Mesenchymal stem cell (in vitro differentiated cells and primary cell): ENCODE measurements at regions not wholly inside any gene's neighbourhood (a gene's known extent, or its start where the extent isn't known, plus 50 kb on each side); places are given as distances from the start of the nearest gene placed in this dataset.

Experiments
- DNase-seq: peaks from one replicate; pipeline ENCODE4 v3.0.0-alpha.2; 2013
- H2AFZ ChIP-seq: one replicate; pipeline ENCODE4 v1.6.1; 2013; ENCODE audit warnings: low read depth, mild to moderate bottlenecking, control low read depth, inconsistent platforms, low read length, moderate library complexity
- H2AK5ac ChIP-seq: 2 replicates; pipeline ENCODE4 v1.6.1; 2013; ENCODE audit warnings: low read length, moderate library complexity, mild to moderate bottlenecking, inconsistent platforms; ENCODE audit not compliant: severe bottlenecking
- H2BK120ac ChIP-seq: one replicate; pipeline ENCODE4 v1.6.1; 2013; ENCODE audit warnings: low read depth, mild to moderate bottlenecking, inconsistent platforms, low read length, moderate library complexity
- H2BK12ac ChIP-seq, 2 experiments: one replicate each; pipeline ENCODE4 v1.6.1; 2013; ENCODE audit warnings: inconsistent platforms in 2 of 2, low read length in 2 of 2, mild to moderate bottlenecking in 2 of 2, moderate library complexity in 2 of 2, control low read depth in 1 of 2
- H2BK15ac ChIP-seq: one replicate; pipeline ENCODE4 v1.6.1; 2013; ENCODE audit warnings: mild to moderate bottlenecking, low read depth, inconsistent platforms; ENCODE audit not compliant: poor library complexity, severe bottlenecking
- H2BK5ac ChIP-seq: 2 replicates; pipeline ENCODE4 v1.6.1; 2013; ENCODE audit warnings: low read depth, mild to moderate bottlenecking, low read length, control low read depth, inconsistent platforms; ENCODE audit not compliant: poor library complexity, severe bottlenecking
- H3K14ac ChIP-seq, 2 experiments: one replicate each; pipeline ENCODE4 v1.6.1; 2013; ENCODE audit warnings: inconsistent platforms in 2 of 2, low read length in 2 of 2, control low read depth in 1 of 2, mild to moderate bottlenecking in 1 of 2, moderate library complexity in 1 of 2
- H3K18ac ChIP-seq, 2 experiments: one replicate each; pipeline ENCODE4 v1.6.1; 2013; ENCODE audit warnings: inconsistent platforms in 2 of 2, low read length in 2 of 2, control low read depth in 1 of 2, low read depth in 1 of 2, mild to moderate bottlenecking in 1 of 2
- H3K23ac ChIP-seq, 2 experiments: one replicate each; pipeline ENCODE4 v1.6.1; 2013; ENCODE audit warnings: inconsistent platforms in 2 of 2, low read length in 2 of 2, mild to moderate bottlenecking in 2 of 2, moderate library complexity in 2 of 2, control low read depth in 1 of 2
- H3K27ac ChIP-seq: 2 replicates; pipeline ENCODE4 v1.5.1; 2013; ENCODE audit warnings: mild to moderate bottlenecking, moderate library complexity, low read length, control low read depth, inconsistent platforms; ENCODE audit not compliant: poor library complexity, severe bottlenecking
- H3K27me3 ChIP-seq, 2 experiments: 2 replicates each; pipeline versions ENCODE4 v1.6.1 to v1.7.0; 2013; ENCODE audit warnings: low read length in 2 of 2, mild to moderate bottlenecking in 2 of 2, moderate library complexity in 2 of 2, control low read depth in 1 of 2, inconsistent platforms in 1 of 2; ENCODE audit not compliant: control insufficient read depth in 1 of 2, insufficient read depth in 1 of 2
- H3K36me3 ChIP-seq, 2 experiments: 2 replicates each; pipeline versions ENCODE4 v1.6.1 to v1.7.0; 2013; ENCODE audit warnings: low read length in 2 of 2, control low read depth in 1 of 2, inconsistent platforms in 1 of 2, low read depth in 1 of 2, mild to moderate bottlenecking in 1 of 2; ENCODE audit not compliant: insufficient read depth in 2 of 2, control insufficient read depth in 1 of 2
- H3K4ac ChIP-seq, 2 experiments: one replicate each; pipeline ENCODE4 v1.6.1; 2013; ENCODE audit warnings: inconsistent platforms in 2 of 2, low read length in 2 of 2, mild to moderate bottlenecking in 2 of 2, moderate library complexity in 2 of 2, control low read depth in 1 of 2, low read depth in 1 of 2
- H3K4me1 ChIP-seq: 2 replicates; pipeline ENCODE4 v1.6.1; 2013; ENCODE audit warnings: low read depth, low read length, control low read depth; ENCODE audit not compliant: control insufficient read depth, insufficient read depth
- H3K4me2 ChIP-seq: 2 replicates; pipeline ENCODE4 v1.6.1; 2013; ENCODE audit warnings: low read length, mild to moderate bottlenecking, inconsistent platforms; ENCODE audit not compliant: poor library complexity, severe bottlenecking
- H3K4me3 ChIP-seq, 2 experiments: 2 replicates each; pipeline versions ENCODE4 v1.5.1 to v1.7.0; 2013; ENCODE audit warnings: low read length in 2 of 2, mild to moderate bottlenecking in 2 of 2, control low read depth in 1 of 2, low read depth in 1 of 2; ENCODE audit not compliant: insufficient read depth in 1 of 2
- H3K79me1 ChIP-seq: replicated peaks from 2 replicates; pipeline ENCODE4 v1.6.1; 2013; ENCODE audit warnings: mild to moderate bottlenecking, control low read depth, low read length, inconsistent platforms; ENCODE audit not compliant: poor library complexity, severe bottlenecking
- H3K9ac ChIP-seq: 2 replicates; pipeline ENCODE4 v1.7.0; 2013; ENCODE audit warnings: mild to moderate bottlenecking, low read length, moderate library complexity
- H3K9me3 ChIP-seq: 2 replicates; pipeline ENCODE4 v1.7.0; 2013; ENCODE audit warnings: mild to moderate bottlenecking, low read length; ENCODE audit not compliant: control insufficient read depth
- H4K8ac ChIP-seq: one replicate; pipeline ENCODE4 v1.6.1; 2013; ENCODE audit warnings: inconsistent platforms, mild to moderate bottlenecking, low read length, moderate library complexity
- H4K91ac ChIP-seq: one replicate; pipeline ENCODE4 v1.6.1; 2013; ENCODE audit warnings: mild to moderate bottlenecking, low read length, inconsistent platforms
- WGBS: methylation state at CpG from one replicate; pipeline ENCODE4 v1.1.7; 2013; ENCODE audit warnings: mixed read lengths; 5-methylcytosine and 5-hydroxymethylcytosine counted together

DNA sequence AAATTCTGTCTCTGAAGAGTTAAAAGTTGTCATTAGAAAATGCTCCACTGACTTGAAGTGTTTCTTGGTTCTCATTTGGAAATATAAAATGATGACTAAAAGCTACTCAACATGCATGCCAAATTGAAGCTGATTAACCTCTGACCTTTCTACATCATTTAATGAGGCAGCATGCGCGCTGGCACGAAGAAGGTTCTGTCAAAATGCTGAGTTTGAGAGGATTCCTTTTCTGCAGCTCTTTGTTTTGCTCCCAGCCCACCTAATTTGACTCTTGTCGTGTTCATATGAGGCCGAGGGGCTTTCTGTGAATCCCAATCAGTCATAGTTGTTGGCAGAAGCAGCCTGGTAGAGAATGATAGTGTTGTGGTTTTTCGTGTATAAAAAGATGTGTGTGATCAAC, 153.4 kb downstream of the BRMS1L start:
- WGBS: 81% methylated on average over 6 of the region's 6 CpGs
- H3K4me3 ChIP-seq: no peak overlapping the region
- no peak overlapping the region for H2BK15ac ChIP-seq
- H4K8ac ChIP-seq: no peak overlapping the region
- no peaks in the 10 kb centered on the region for H3K79me1 ChIP-seq
- H2BK120ac ChIP-seq: no peak overlapping the region
- no peak overlapping the region for H3K4ac ChIP-seq
- no peak overlapping the region for H3K27ac ChIP-seq
- no peak overlapping the region for H2BK12ac ChIP-seq
- H3K27me3 ChIP-seq: no peaks in the 10 kb centered on the region
- no peak overlapping the region for H3K23ac ChIP-seq
- no peak overlapping the region for H3K14ac ChIP-seq
- H3K9me3 ChIP-seq: no peaks in the 10 kb centered on the region
- H3K36me3 ChIP-seq: no peaks in the 10 kb centered on the region
- H4K91ac ChIP-seq: no peak overlapping the region
- no peaks in the 10 kb centered on the region for H3K4me1 ChIP-seq
- H2BK5ac ChIP-seq: no peak overlapping the region
- no peak overlapping the region for H3K4me2 ChIP-seq
- no peak for DNase-seq
- H3K9ac ChIP-seq: no peak overlapping the region
- no peak overlapping the region for H2AFZ ChIP-seq
- H3K18ac ChIP-seq: no peak overlapping the region
- no peak overlapping the region for H2AK5ac ChIP-seq

- Histone ChIP-seq H3K27me3 (no peaks in the 10 kb centered on the region), H3K36me3 (no peaks in the 10 kb centered on the region), H2AK5ac (no peak overlapping the region), H2BK5ac (no peak overlapping the region), H3K4ac (no peak overlapping the region), H3K4me2 (no peak overlapping the region), H3K27ac (no peak overlapping the region), H3K9ac (no peak overlapping the region), H4K91ac (no peak overlapping the region), H3K23ac (no peak overlapping the region), H3K4me3 (no peak overlapping the region), H3K9me3 (no peaks in the 10 kb centered on the region), H4K8ac (no peak overlapping the region), H3K79me1 (no peaks in the 10 kb centered on the region), H2BK15ac (no peak overlapping the region), H2BK12ac (no peak overlapping the region), H3K18ac (no peak overlapping the region), H2BK120ac (no peak overlapping the region), H3K14ac (no peak overlapping the region), H3K4me1 (no peaks in the 10 kb centered on the region), H2AFZ (no peak overlapping the region)
- WGBS: 89% methylated on average over 1 of the region's 6 CpGs
- DNase-seq: no peak
Observed at GRCh38 chr14:35978561-35978960, 152.4 kb downstream of the BRMS1L start.

DNA sequence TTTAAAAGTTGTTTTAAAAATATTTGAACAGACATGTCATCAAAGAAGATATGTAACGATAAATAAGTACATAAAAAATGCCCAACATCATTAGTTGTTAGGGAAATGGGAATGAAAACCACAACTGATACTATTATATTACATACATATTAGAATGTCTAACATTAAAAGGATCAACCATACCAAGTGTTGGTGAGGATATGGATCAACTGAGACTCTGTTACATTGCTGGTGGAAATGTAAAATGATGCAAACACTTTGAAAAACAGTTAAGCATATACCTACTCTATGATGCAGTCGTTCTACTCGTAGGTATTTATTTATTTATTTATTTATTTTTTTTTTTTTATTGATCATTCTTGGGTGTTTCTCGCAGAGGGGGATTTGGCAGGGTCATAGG, 149.7 kb downstream of the BRMS1L start:
- no peak overlapping the region for H4K91ac ChIP-seq
- no peaks in the 10 kb centered on the region for H3K27me3 ChIP-seq
- H3K4me1 ChIP-seq: no peaks in the 10 kb centered on the region
- no peak overlapping the region for H4K8ac ChIP-seq
- no peak overlapping the region for H3K27ac ChIP-seq
- no peak for DNase-seq
- no peak overlapping the region for H2BK120ac ChIP-seq
- no peak overlapping the region for H3K18ac ChIP-seq
- no peaks in the 10 kb centered on the region for H3K79me1 ChIP-seq
- H3K14ac ChIP-seq: no peak overlapping the region
- no CpG with 5 or more reads among the region's 4 CpGs for WGBS
- no peak overlapping the region for H2BK12ac ChIP-seq
- no peaks in the 10 kb centered on the region for H3K9me3 ChIP-seq
- H2BK5ac ChIP-seq: no peak overlapping the region
- no peak overlapping the region for H2AFZ ChIP-seq
- no peak overlapping the region for H3K4me2 ChIP-seq
- no peak overlapping the region for H3K4ac ChIP-seq
- no peak overlapping the region for H2BK15ac ChIP-seq
- no peak overlapping the region for H2AK5ac ChIP-seq
- no peaks in the 10 kb centered on the region for H3K36me3 ChIP-seq
- H3K9ac ChIP-seq: no peak overlapping the region
- H3K4me3 ChIP-seq: no peak overlapping the region
- no peak overlapping the region for H3K23ac ChIP-seq

DNA sequence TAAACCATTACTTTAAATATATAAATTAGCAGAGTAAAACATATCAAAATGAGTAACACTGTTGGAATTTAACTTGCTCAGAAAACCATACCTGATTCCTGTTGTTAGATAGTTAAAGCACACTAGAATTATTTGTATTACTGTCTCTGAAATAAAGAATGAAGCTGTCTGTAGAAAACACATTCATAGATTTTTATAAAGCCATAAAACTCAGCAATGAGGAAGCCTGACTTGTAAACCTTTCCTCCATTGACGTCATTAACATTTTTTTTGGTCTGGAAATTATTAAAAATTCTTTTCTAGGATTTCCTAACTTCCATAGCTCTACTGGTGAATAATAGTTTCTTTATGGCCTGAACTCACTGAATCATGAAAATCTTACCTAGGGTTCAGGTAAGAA, 147.6 kb downstream of the BRMS1L start:
- Histone ChIP-seq H3K4me1 (no peaks in the 10 kb centered on the region), H2BK5ac (no peak overlapping the region), H4K8ac (no peak overlapping the region), H3K14ac (no peak overlapping the region), H3K4ac (no peak overlapping the region), H3K4me3 (no peak overlapping the region), H4K91ac (no peak overlapping the region), H3K9ac (no peak overlapping the region), H3K9me3 (no peaks in the 10 kb centered on the region), H2AFZ (no peak overlapping the region), H2AK5ac (no peak overlapping the region), H3K36me3 (no peaks in the 10 kb centered on the region), H3K27ac (no peak overlapping the region), H2BK15ac (no peak overlapping the region), H3K18ac (no peak overlapping the region), H2BK12ac (no peak overlapping the region), H2BK120ac (no peak overlapping the region), H3K23ac (no peak overlapping the region), H3K79me1 (no peaks in the 10 kb centered on the region), H3K4me2 (no peak overlapping the region), H3K27me3 (peaks cover 0 to 4% of the 10 kb centered on the region in 2 experiments)
- no CpG with 5 or more reads among the region's 1 CpG for WGBS
- DNase-seq: no peak
